ENCODE measurements at regions not wholly inside any gene's neighbourhood (a gene's known extent, or its start where the extent isn't known, plus 50 kb on each side); places are given as distances from the start of the nearest gene placed in this dataset.
A peak's percentile ranks its signal among the peaks of the same experiment; 100 is the strongest.

DNA sequence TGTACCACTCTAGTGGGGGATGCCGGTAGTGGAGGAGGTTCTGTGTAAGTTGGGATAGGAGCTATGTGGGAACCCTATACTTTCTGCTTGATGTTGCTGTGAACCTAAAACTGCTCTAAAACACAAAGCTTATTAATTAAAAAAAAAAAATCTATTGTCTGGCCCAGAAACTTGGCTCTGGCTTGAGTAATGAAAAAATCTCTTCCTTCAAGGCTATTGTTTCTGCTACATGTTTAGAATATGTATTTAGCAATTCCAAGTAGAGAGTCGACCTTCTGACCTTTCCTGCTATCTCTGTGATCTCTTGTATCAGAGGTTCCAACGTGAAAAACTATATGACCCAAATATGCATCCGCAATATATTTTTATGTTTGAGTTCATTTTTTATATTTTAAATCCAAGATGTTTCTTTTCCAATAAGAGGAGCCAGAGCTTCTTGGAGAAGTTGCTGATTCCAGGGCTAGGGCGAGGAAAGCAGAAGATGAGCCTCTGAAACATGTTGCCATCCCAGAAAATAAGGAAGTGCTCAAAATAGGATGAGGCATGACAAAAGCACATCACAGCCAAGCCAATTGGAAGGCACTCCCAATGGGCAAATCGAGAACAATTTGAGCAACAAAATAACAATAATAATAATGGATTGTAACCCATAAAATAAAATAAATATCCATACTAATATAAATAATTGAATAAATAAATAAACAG, 184.6 kb upstream of the TMEM260 start:
- Mint-ChIP-seq H3K4me1 (ENCODE audit: low read depth in 2 of 2) (no peaks in the 10 kb centered on the region), H3K27ac (no peak overlapping the region), H3K36me3 (ENCODE audit: insufficient read depth) (no peaks in the 10 kb centered on the region), H3K4me3 (no peak overlapping the region), H3K9me3 (no peaks in the 10 kb centered on the region), H3K27me3 (peaks cover 0 to under 1% of the 10 kb centered on the region in 2 donors)
- ATAC-seq (replicated peaks) (no peak), DNase-seq (no peak)

DNA sequence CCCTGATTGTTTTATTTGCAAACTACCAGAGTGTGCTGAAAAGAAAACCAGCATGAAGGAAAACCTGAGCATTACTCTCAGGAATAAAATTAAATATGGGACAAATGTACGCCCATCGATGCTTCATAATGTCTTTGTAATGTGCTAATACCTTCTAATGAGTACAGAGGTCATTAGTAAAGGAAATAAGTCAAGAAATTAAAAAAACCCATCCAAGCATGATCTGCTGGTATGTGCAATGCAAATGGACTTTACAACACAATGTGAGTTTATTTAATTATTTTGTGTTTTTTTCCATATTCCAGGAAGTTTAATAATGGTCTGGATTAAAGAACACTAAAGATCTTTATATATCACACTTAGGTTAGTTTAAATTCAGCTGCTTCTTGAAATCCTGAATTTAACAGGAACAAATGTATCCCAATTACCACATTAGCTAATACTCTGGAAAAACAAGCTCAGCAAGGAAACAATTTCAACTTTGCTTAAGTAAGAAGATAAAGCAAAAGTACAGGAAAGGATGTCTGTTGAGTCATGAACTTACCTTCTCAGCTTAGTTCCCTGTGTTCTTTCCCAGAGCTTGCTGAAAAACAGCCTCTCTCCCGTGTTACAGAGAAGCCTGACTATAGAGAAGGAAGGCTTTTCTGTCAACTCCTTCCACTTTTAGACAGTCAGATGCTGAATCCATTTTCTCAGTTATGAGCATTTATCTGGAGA, 179.3 kb upstream of the TMEM260 start:
- no peaks in the 10 kb centered on the region for H3K4me1 Mint-ChIP-seq (ENCODE audit: low read depth in 2 of 2)
- no peak for DNase-seq
- H3K27ac Mint-ChIP-seq = no peak overlapping the region
- no peaks in the 10 kb centered on the region for H3K36me3 Mint-ChIP-seq (ENCODE audit: insufficient read depth)
- H3K27me3 Mint-ChIP-seq = peaks cover 6 to 9% of the 10 kb centered on the region in 2 donors
- no peak overlapping the region for H3K4me3 Mint-ChIP-seq
- H3K9me3 Mint-ChIP-seq = peaks cover 0 to 7% of the 10 kb centered on the region in 2 donors
- ATAC-seq (replicated peaks) = no peak

DNA sequence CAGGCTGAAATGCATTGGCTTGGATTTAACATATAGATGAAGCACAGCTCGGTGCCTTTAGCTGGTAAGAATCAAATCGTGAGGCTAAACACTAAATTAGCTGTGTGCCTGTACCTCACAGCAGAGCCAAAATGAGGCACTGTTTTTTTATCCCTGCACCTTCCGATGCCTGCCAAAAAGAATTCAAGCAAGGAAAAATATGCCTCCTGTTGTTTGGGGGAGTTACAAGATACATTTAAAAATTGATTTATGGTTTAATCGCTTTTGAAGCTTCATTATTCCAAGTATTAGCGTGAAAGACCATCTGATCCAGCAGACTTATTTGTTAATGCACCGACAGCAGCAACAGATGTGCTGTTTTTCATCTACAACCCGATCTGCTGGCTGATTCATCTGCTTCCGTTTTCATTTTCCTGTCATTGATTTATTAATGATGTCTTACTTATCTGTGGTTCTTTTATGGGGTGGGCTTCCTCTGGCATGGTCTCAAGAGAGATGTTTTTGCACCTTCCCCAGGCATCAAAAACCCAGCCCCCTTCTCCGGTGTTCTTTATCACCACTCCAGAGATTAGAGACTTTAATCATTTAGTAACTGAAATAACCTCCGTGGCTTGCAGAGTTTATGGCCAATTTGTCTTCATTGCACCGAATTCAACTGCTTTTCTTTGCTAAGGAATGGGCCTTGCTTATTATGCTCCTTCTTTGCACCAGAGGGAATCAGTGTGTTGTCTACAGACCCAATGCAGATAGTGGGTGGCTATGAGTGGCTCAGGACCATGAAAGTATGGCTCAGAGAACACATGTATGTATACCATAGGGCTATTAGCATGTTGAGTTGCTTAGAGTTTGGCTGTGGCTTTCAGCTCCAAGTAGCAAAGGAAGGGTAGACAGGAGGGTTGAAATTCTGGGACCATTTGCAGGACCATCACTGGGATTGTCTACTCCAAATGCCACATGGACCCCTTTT, 166.8 kb upstream of the TMEM260 start:
- Mint-ChIP-seq H3K36me3 (ENCODE audit: insufficient read depth) (no peaks in the 10 kb centered on the region), H3K4me1 (ENCODE audit: low read depth in 2 of 2) (peaks cover 5 to 7% of the 10 kb centered on the region in 2 donors), H3K9me3 (no peaks in the 10 kb centered on the region), H3K27me3 (peaks cover 8 to 24% of the 10 kb centered on the region in 2 donors), H3K4me3 (peak overlapping the region; percentile 18 to 40), H3K27ac (no peak overlapping the region)
- ATAC-seq (replicated peaks) (no peak), DNase-seq (no peak)

DNA sequence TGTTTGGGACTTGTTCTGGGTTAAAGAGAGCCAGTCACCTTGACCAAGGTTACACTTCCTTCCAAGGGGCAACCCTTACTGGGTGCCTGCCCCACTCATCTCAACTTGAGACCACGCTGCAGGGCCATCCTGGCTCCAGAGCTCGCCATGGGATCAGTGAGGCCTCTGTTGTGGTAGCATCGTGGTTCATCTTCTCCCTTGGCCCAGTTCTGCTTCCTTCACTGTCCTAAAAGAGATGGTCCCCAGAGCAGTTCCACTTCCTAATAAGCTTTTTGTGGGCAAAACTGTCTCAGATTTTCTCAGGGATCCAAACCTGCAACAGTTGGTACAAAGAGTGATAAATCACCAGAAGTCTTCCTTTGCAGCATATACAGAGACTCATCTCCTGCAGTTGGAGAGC, 165.9 kb upstream of the TMEM260 start:
- peaks cover 9 to 24% of the 10 kb centered on the region in 2 donors for H3K27me3 Mint-ChIP-seq
- ATAC-seq (replicated peaks) = no peak
- peaks cover 5 to 7% of the 10 kb centered on the region in 2 donors for H3K4me1 Mint-ChIP-seq (ENCODE audit: low read depth in 2 of 2)
- H3K36me3 Mint-ChIP-seq (ENCODE audit: insufficient read depth) = no peaks in the 10 kb centered on the region
- no peak overlapping the region for H3K4me3 Mint-ChIP-seq
- H3K27ac Mint-ChIP-seq = no peak overlapping the region
- no peaks in the 10 kb centered on the region for H3K9me3 Mint-ChIP-seq
- no peak for DNase-seq

DNA sequence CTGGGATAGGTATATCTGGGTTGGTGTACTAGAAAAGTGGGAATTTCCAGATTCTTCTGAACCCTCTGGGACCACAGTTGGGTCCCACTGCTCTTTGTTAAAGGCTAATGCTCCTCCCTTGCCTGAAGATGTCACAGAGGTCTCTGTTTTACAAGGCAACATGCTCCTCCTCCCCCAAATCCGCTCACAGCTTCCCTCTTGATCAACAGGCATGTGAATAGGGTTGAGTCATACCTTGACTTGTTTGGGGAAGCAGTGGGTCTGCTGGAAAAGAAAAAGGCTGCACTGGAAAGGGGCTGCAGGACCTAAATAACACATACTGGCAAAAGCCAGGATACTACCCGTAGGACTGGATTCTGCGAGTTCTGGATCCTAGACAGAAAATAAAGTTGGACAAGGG, 165.4 kb upstream of the TMEM260 start:
- DNase-seq (no peak), ATAC-seq (replicated peaks) (no peak)
- H3K4me1 Mint-ChIP-seq (ENCODE audit: low read depth in 2 of 2) = peaks cover 5 to 7% of the 10 kb centered on the region in 2 donors
- H3K27ac Mint-ChIP-seq = no peak overlapping the region
- no peaks in the 10 kb centered on the region for H3K9me3 Mint-ChIP-seq
- H3K27me3 Mint-ChIP-seq = peaks cover 14 to 24% of the 10 kb centered on the region in 2 donors
- H3K4me3 Mint-ChIP-seq = no peak overlapping the region
- no peaks in the 10 kb centered on the region for H3K36me3 Mint-ChIP-seq (ENCODE audit: insufficient read depth)

DNA sequence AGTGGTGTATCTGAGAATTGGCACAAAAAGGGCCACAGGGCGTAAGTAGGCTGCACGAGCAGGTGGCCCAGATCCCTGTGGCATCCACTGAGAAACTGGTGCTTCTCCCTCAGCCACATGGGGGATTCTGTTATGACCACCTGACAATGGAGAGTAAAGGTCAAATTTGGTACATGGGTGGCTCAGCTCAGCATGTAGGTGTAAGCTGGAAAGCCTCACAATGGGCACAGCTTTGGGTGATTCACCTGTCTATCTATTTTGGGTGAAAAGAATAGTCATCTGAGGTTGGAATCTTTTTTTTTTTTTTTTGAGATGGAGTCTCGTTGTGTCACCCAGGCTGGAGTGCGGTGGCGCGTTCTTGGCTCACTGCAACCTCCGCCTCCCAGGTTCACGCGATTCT, 163.4 kb upstream of the TMEM260 start:
- Mint-ChIP-seq H3K27me3 (peaks cover 13 to 26% of the 10 kb centered on the region in 2 donors), H3K9me3 (no peaks in the 10 kb centered on the region)
- no peak for ATAC-seq (replicated peaks)

DNA sequence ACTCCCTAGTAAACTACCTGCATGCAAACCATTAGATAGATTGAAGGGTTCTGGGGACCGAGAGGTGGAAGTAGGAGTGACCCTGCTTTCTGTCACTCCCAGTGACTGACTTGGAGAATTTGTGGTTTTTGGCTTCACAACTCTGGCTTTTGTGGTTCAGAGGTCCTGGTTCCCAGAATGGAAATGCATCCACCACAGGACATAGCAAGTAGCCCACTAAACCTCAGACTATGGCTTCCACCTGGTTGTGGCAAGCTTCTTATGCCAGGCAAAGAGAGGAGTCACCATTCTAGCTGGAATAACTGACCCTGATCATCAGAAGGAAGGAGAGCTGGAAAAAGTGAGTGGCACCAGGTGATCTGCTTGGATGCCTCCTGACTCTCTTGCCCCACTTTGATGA, 162.4 kb upstream of the TMEM260 start:
- ATAC-seq (replicated peaks) (no peak), DNase-seq (no peak)
- Mint-ChIP-seq H3K36me3 (ENCODE audit: insufficient read depth) (no peaks in the 10 kb centered on the region), H3K4me3 (no peak overlapping the region), H3K27ac (no peak overlapping the region), H3K9me3 (no peaks in the 10 kb centered on the region), H3K27me3 (peaks cover 6 to 26% of the 10 kb centered on the region in 2 donors), H3K4me1 (ENCODE audit: low read depth in 2 of 2) (peaks cover 5 to 7% of the 10 kb centered on the region in 2 donors)

More for the DNA sequence above, 163.4 kb upstream of the TMEM260 start:
- Mint-ChIP-seq H3K36me3 (ENCODE audit: insufficient read depth) (no peaks in the 10 kb centered on the region), H3K4me1 (ENCODE audit: low read depth in 2 of 2) (peaks cover 5 to 7% of the 10 kb centered on the region in 2 donors), H3K27ac (no peak overlapping the region), H3K4me3 (no peak overlapping the region)
- DNase-seq = no peak

DNA sequence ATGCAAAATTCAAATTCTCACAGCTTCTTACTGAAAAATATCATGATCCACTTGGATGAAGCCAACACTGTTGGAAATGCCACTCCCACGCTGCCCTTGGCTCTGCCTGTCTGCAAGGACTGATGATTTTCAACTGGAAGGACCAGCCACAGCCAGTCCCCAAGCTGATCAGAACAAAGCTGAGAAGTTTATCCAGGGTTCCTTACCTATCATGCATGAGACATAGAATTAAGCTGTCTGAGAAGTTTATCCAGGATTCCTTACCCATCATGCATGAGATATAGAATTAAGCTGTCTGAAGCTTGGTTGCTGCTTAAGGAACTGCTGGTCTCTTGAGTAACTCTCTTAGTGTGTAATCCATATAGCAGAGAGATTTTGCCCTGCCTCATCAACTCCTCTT, 159.8 kb upstream of the TMEM260 start:
- H3K4me1 Mint-ChIP-seq (ENCODE audit: low read depth in 2 of 2) = peaks cover 0 to 6% of the 10 kb centered on the region in 2 donors
- H3K4me3 Mint-ChIP-seq = no peak overlapping the region
- no peaks in the 10 kb centered on the region for H3K36me3 Mint-ChIP-seq (ENCODE audit: insufficient read depth)
- H3K27ac Mint-ChIP-seq = no peak overlapping the region
- H3K9me3 Mint-ChIP-seq = no peaks in the 10 kb centered on the region
- DNase-seq (no peak), ATAC-seq (replicated peaks) (no peak)
- H3K27me3 Mint-ChIP-seq = peaks cover 20 to 40% of the 10 kb centered on the region in 2 donors

DNA sequence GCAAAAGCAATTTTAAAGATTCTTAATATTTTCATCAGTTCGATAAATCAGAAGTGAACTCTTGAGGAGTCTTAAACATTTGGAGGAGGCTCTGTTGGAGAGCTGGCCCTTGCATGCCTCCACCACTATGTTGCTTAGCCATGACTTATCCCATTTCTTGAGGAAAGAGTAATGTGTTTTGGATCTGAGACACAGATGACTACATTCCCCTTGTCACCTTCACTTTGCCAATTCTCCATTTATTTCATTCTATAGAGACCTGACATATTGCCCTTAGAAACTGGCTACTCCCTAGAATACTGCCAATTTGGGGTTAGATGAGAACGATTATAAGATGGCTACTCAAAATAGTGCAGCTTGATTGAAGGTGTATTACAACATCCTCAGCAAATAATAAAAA, 157.4 kb upstream of the TMEM260 start:
- no peak for ATAC-seq (replicated peaks)
- H3K4me1 Mint-ChIP-seq (ENCODE audit: low read depth in 2 of 2) = peaks cover 0 to 3% of the 10 kb centered on the region in 2 donors
- H3K36me3 Mint-ChIP-seq (ENCODE audit: insufficient read depth) = no peaks in the 10 kb centered on the region
- H3K9me3 Mint-ChIP-seq = no peaks in the 10 kb centered on the region
- H3K27me3 Mint-ChIP-seq = peaks cover 13 to 60% of the 10 kb centered on the region in 2 donors
- H3K4me3 Mint-ChIP-seq = no peak overlapping the region
- no peak overlapping the region for H3K27ac Mint-ChIP-seq
- DNase-seq = no peak

DNA sequence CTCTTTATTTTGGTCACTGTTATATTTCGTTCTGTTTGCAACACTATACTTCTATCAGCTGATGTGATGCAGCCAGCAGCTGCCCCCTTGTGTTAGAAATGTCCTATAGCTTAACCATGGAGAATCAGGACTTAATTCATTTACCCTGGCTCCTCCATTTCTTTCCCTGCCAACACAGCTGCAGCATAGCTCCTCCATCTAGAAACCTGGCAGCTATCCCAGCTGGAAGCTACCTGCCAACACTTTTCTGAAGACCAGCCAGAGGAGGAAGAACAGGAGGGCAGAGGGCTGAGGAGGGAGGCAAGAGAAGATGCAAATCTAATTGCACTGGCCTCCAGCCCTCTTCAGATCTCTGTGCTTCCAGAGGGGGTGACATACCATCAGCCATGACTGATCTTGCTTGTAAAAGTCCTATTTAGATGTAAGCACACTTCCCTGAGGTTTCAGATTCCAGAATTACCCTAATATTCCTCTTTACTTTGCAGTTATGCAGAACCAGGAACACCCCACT, 156.8 kb upstream of the TMEM260 start:
- Mint-ChIP-seq H3K27me3 (peaks cover 13 to 56% of the 10 kb centered on the region in 2 donors), H3K36me3 (ENCODE audit: insufficient read depth) (no peaks in the 10 kb centered on the region), H3K9me3 (no peaks in the 10 kb centered on the region), H3K4me1 (ENCODE audit: low read depth in 2 of 2) (peaks cover 0 to 2% of the 10 kb centered on the region in 2 donors), H3K27ac (no peak overlapping the region), H3K4me3 (no peak overlapping the region)
- no peak for DNase-seq
- ATAC-seq (replicated peaks) = no peak

DNA sequence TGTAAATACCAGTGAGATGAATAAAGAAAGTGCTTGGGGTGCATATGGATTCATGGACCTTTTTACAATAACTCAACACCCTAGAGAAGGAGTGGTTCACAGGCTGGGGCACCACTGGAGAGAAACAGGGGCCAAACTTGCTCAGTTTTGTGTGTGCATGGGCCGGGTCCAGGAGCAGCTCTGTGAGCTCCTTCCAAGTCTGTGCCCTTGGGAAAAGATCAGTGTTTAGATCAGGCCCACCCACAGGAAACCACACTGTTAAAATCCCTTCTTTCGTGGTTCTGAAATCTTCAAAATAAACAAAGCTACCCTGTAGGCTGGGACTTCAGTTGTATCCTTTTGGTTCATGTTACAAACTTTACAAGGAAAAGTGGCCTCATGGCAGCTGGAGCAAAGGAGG, 156.1 kb upstream of the TMEM260 start:
- no peak overlapping the region for H3K4me3 Mint-ChIP-seq
- DNase-seq (no peak), ATAC-seq (replicated peaks) (no peak)
- H3K36me3 Mint-ChIP-seq (ENCODE audit: insufficient read depth) = no peaks in the 10 kb centered on the region
- H3K4me1 Mint-ChIP-seq (ENCODE audit: low read depth in 2 of 2) = peaks cover 0 to 2% of the 10 kb centered on the region in 2 donors
- peaks cover 13 to 56% of the 10 kb centered on the region in 2 donors for H3K27me3 Mint-ChIP-seq
- no peaks in the 10 kb centered on the region for H3K9me3 Mint-ChIP-seq
- no peak overlapping the region for H3K27ac Mint-ChIP-seq

DNA sequence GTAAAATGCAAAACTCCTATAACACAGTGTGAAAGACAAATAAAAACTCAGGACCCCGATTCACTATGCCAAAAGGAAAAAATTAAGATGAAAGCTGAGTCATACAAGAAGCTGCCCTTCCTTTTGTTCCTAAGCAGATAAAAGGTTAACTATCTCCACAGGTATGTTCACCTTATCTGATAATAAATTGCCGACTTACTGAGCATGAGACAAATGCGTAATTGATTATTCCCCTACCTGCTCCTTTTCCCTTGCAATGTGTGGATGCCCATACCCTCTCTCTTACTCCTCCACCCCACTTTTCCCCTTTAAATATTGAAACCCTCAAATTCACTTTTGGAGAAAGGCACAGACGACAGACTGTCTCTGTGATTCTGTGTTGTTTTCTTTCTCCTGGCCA, 148.6 kb upstream of the TMEM260 start:
- DNase-seq (no peak), ATAC-seq (replicated peaks) (no peak)
- no peaks in the 10 kb centered on the region for H3K4me1 Mint-ChIP-seq (ENCODE audit: low read depth in 2 of 2)
- H3K4me3 Mint-ChIP-seq = no peak overlapping the region
- peaks cover 25 to 28% of the 10 kb centered on the region in 2 donors for H3K27me3 Mint-ChIP-seq
- H3K36me3 Mint-ChIP-seq (ENCODE audit: insufficient read depth) = no peaks in the 10 kb centered on the region
- no peaks in the 10 kb centered on the region for H3K9me3 Mint-ChIP-seq
- H3K27ac Mint-ChIP-seq = no peak overlapping the region

DNA sequence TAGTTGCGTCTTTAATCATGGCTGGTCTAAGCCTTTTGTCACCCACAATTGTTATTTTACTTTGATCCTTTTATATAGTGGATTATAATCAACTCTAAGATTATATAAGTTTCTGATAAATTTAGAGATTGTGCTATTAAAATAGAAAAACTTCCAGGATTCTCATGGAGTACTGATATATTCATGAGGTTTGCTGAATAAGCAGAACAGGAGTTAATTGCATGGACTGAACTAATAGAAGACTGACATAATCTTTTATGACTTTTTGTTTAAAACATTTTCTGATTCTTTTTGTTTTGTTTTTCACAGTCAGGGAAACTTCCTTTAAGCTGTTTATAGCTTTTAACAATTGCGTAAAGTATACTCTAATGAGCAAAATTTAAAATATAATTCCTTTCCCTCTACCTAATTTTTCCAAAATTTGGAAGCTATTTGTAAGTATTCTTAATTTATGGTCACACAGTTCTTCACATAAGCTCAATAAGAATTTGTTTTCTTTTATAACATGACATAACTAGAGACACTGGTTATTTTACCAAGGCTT, 129.9 kb upstream of the TMEM260 start:
- Mint-ChIP-seq H3K36me3 (ENCODE audit: insufficient read depth) (no peaks in the 10 kb centered on the region), H3K27me3 (peaks cover 25 to 37% of the 10 kb centered on the region in 2 donors), H3K9me3 (no peaks in the 10 kb centered on the region), H3K4me3 (no peak overlapping the region), H3K27ac (no peak overlapping the region), H3K4me1 (ENCODE audit: low read depth in 2 of 2) (no peaks in the 10 kb centered on the region)
- ATAC-seq (replicated peaks) (no peak), DNase-seq (no peak)

Data from effector memory CD8-positive, alpha-beta T cell (primary cell).